DMS153 treated with DMSO at 0.1 percent for 48 hours (cell line): ENCODE measurements at regions not wholly inside any gene's neighbourhood (a gene's known extent, or its start where the extent isn't known, plus 50 kb on each side); places are given as distances from the start of the nearest gene placed in this dataset.
"Not testable (repeated sequence)": the region's sequence is repeated elsewhere in the genome, so short reads cannot be mapped to it uniquely, and the experiment has no call there.

ENCODE experiments used
- DNase-seq: peaks from one replicate; lab custom pipeline; 2025; ENCODE audit not compliant: unreplicated experiment; lab: John Stamatoyannopoulos, UW

- no peak for DNase-seq
Observed at GRCh38 chr4:60589425-60589824, 610.7 kb upstream of the ADGRL3 start.

DNA sequence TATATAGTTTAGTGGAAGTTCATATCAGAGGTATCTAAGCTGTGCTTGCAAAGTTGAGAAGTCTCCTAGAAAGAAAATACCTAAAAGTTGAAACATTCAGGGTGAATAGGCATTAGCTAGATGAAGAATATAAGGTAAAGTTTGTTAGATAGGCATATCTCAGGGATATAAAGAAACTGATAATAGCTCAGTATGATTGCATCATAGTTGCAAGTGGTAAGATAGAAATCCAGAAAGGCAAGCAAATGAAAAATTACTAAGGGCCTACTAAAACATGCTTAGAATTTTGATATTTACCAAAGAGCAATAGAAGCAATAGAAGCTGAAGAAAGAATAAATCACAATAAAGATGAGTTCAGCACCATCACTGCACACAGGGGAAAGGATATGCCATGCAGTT, 610.0 kb upstream of the ADGRL3 start:
- DNase-seq: no peak

GRCh38 chr4:60605646-60606354, 594.3 kb upstream of the ADGRL3 start:
- DNase-seq: no peak

- no peak for DNase-seq
Observed at GRCh38 chr4:60611762-60612496, 588.2 kb upstream of the ADGRL3 start.

DNA sequence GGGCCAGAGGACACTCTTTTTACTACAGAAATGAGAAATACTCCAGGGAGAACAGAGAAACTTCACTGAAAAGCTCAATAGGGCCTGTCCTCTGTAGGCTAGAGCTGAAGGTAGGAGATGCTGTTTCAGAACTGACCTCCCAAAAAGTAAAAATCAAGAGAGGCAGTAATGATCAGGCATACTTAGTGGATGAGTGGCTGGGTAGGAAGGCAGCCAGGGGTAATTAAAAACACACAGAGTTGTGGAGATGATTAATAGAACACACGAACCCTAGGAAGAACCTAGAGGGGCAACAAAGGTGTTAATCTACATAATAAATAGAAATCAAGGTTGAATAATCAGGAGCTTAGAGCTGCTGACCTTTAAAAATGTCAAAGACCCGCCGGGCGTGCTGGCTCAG, 582.4 kb upstream of the ADGRL3 start:
- no peak for DNase-seq

- no peak for DNase-seq
Observed at GRCh38 chr4:60619531-60620305, 580.4 kb upstream of the ADGRL3 start.

GRCh38 chr4:60637976-60638375, 562.1 kb upstream of the ADGRL3 start:
- no peak for DNase-seq

GRCh38 chr4:60648774-60649173, 551.4 kb upstream of the ADGRL3 start:
- no peak for DNase-seq

DNA sequence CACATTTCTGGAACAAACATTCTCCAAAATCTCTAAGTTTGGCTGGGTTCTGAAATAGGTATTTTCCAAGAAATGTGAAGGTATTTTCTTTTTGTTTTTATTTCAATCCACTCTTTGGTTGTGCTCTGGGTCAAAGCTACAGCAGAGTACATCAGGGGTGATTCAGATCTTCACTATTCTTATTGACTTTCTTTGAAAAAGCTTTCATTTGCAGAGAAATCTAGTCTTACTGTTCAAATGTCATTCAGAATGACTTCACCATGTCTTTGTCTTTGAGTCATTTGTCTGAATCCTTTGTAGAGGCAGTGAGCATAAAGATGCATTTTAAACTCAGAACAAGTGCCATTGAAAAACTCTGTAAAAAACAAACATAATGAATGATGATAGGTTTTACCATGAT, 547.2 kb upstream of the ADGRL3 start:
- no peak for DNase-seq

- no peak for DNase-seq
Observed at GRCh38 chr4:60655356-60655755, 544.8 kb upstream of the ADGRL3 start.

GRCh38 chr4:60656171-60656570, 544.0 kb upstream of the ADGRL3 start:
- DNase-seq: no peak

DNA sequence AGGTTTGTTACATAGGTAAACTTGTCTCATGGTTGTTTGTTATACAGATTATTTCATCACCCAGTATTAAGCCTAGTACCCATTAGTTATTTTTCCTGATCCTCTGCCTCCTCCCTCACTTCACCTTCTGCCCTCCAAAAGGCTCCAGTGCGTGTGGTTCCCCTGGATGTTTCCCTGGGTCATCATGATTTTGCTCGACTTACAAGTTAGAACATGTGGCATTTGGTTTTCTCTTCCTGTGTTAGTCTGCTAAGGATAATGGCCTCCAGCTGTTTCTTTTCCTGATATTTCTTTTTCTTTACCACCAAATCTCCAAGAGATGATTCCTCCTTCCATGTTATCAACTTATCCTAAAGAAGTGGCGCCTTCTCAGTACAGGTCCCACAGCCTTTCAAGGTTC, 543.1 kb upstream of the ADGRL3 start:
- DNase-seq: no peak

- DNase-seq: no peak
Observed at GRCh38 chr4:60657807-60658206, 542.3 kb upstream of the ADGRL3 start.

DNA sequence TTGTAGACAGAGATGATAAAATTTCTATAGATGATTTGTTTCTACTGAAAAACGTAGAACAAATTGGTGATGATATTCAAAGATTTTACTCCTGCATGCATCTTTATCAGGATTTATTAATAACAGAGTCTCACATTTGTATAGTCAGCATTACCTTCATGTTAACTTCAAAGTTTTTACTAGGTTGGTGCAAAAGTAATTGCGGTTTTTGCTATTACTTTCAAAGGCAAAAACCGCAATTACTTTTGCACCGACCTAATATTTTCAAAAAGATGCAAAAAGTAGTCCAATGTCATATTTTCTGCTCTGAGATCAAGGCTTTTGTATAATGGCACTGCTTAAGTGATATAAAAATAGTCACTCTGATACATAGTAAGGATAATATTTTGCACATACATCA, 536.4 kb upstream of the ADGRL3 start:
- no peak for DNase-seq

DNA sequence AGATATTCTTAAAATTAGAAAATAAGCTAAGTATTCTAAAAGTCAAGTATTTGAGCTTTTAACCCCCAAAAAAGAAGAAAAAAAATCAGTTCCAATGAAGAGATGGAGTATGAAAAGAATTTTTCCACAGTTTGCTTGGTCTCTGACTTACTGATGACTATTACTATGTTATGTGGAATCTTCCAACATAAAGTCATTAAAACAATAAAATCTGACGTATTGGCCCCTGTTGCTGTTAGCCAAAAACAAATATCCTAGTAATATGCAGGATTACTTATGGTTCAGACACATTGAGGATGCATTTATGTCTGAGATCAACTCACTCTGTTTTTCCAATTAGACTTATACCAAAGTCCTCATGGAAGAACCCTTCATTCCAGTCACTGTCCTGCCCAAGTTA, 517.2 kb upstream of the ADGRL3 start:
- no peak for DNase-seq

- DNase-seq: no peak
Observed at GRCh38 chr4:60683357-60683756, 516.8 kb upstream of the ADGRL3 start.

DNA sequence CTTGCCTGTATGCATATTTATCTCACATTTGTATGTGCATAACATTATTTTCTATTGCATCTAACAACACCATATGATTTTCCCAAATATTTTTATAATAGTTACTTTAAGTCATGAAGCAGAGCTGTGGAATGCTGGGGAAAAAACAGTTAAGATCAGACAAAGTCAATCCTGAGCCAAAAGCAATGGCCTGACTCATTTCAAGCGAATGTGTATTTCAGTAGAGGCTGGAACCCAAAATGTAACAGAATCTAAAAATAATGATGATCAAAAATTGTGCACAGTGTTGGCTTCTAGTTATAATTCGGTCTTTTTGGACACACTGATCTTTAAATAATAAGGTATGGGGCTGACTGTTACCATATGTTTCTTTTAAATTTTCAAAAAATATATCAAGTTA, 516.2 kb upstream of the ADGRL3 start:
- DNase-seq: no peak

GRCh38 chr4:60696062-60696461, 504.1 kb upstream of the ADGRL3 start:
- DNase-seq: not testable (repeated sequence)

GRCh38 chr4:60709061-60709460, 491.1 kb upstream of the ADGRL3 start:
- no peak for DNase-seq

DNA sequence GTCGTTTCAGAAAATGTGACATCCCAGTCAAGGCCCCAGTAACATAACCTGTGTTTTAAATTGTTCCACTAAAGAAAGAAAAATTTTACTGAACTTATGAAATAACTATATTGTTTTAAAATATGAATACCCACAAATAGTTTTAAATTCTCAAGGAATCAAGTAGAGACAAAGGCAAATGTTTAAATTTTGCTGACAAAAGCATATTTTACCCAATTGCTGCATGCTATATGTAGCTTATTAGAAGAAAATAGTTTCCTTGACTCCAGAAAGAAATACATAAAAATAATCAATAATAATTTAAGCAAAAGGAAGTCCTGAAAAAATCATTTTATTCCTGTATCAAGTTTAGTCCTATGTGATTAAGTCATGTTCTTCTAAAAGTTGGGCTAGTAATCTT, 481.3 kb upstream of the ADGRL3 start:
- no peak for DNase-seq

- no peak for DNase-seq
Observed at GRCh38 chr4:60721685-60722084, 478.4 kb upstream of the ADGRL3 start.

GRCh38 chr4:60723796-60724195, 476.3 kb upstream of the ADGRL3 start:
- DNase-seq: no peak
